ENCODE measurements at regions not wholly inside any gene's neighbourhood (a gene's known extent, or its start where the extent isn't known, plus 50 kb on each side); places are given as distances from the start of the nearest gene placed in this dataset.

- TF ChIP-seq CTCF (IDR thresholded peaks at IDR 0.05) (no peak), ZFX (IDR thresholded peaks at IDR 0.05; ENCODE audit: borderline replicate concordance) (no peak)
These were observed 94.5 kb upstream of the SPATA31D4 start for GRCh38 chr9:81833563-81834345.

Data from 22Rv1 (cell line).